Fibroblast of villous mesenchyme (primary cell): ENCODE measurements at regions not wholly inside any gene's neighbourhood (a gene's known extent, or its start where the extent isn't known, plus 50 kb on each side); places are given as distances from the start of the nearest gene placed in this dataset.
A peak's percentile ranks its signal among the peaks of the same experiment; 100 is the strongest.

ENCODE experiments used
- DNase-seq: peaks from one replicate; pipeline ENCODE4 v3.0.0-alpha.2; 2010; ENCODE audit warnings: low read depth
- H3K4me3 ChIP-seq: 2 replicates; pipeline ENCODE4 v1.5.1; 2011; ENCODE audit warnings: low read depth, mild to moderate bottlenecking, low read length
- TF ChIP-seq, protein P1 (sequence below): IDR thresholded peaks from 2 replicates; pipeline ENCODE4 v1.5.1; 2012; ENCODE audit warnings: low read depth, mild to moderate bottlenecking, low read length; ENCODE audit not compliant: insufficient read depth

DNA sequence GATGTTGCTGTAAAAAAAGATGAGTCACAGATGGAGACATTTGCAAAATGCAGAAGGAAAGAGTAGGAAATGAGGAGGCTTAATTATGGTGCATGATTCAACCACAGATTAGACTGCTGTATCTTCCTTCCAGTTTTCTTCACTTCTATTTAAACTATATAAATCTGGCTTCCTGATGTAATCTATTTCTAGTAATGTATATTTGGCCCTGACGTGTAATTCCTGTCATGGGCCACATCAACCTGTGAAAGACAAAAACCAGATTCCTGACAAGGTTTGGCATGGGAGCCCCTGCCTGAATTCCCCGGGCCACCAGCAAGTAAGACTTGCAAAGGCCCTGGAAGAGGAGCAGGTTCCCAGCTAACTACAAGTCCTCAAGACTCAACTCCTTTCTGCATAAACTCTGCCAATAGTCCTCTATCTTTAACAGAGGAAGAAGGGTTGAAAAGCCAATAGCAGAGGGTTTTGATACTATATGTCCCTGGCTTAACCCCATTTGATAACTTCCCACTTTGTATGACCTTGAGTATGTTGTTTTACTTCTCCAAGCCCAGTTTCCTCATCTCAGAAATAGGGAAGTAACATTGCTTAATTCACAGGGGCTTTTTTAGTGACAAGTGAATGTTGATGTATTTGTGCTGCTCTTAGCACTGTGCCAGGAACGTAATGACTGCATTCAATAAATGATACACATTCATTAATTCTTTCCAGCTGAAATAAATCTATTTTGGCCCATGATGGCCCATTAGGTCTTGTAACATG is 172.7 kb downstream of the SPRY2 start:
- H3K4me3 ChIP-seq, result no peak overlapping the region
- DNase-seq, result peak; percentile 66
- TF ChIP-seq, protein P1, sequence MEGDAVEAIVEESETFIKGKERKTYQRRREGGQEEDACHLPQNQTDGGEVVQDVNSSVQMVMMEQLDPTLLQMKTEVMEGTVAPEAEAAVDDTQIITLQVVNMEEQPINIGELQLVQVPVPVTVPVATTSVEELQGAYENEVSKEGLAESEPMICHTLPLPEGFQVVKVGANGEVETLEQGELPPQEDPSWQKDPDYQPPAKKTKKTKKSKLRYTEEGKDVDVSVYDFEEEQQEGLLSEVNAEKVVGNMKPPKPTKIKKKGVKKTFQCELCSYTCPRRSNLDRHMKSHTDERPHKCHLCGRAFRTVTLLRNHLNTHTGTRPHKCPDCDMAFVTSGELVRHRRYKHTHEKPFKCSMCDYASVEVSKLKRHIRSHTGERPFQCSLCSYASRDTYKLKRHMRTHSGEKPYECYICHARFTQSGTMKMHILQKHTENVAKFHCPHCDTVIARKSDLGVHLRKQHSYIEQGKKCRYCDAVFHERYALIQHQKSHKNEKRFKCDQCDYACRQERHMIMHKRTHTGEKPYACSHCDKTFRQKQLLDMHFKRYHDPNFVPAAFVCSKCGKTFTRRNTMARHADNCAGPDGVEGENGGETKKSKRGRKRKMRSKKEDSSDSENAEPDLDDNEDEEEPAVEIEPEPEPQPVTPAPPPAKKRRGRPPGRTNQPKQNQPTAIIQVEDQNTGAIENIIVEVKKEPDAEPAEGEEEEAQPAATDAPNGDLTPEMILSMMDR, result no peak

DNA sequence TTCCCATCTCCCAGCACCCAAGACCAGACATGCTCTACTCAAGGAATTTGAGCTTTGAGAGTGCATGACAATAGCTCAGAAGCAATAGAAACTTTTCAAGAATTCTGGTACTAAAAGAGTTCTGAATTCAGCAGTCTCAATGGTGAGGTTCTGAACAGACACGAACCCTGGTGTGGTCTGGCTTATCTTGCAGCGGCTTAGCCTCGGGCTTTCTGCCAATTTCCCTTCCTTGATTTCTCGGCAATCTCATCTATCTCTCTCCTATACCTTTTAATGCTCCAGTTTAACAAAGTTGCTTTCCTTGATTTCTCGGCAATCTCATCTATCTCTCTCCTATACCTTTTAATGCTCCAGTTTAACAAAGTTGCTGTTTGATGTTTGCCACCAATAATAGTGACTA is 174.6 kb downstream of the SPRY2 start:
- H3K4me3 ChIP-seq, result no peak overlapping the region
- TF ChIP-seq, protein P1, result no peak

DNA sequence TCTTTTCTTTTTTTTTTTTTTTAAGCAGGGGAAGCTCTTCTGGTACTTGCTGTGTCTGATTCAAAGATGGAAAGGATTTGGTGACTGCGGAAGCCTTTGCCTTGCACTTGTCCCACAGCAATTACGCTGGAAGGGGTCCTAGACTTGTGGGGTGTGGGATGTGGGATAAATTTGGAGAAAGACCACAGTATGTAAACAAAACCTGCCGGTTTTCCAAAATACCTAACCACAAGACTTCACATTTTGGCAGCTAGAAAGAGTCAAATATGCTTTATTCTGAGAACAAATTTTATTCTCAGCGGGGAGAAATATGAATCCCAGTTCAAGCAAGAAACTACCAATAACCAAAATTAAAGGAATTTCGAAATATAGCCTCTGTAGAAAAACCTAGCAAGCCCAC is 176.5 kb downstream of the SPRY2 start:
- no peak overlapping the region for H3K4me3 ChIP-seq
- no peak for DNase-seq

More for the DNA sequence above, 174.6 kb downstream of the SPRY2 start:
- peak; percentile 32 for DNase-seq

DNA sequence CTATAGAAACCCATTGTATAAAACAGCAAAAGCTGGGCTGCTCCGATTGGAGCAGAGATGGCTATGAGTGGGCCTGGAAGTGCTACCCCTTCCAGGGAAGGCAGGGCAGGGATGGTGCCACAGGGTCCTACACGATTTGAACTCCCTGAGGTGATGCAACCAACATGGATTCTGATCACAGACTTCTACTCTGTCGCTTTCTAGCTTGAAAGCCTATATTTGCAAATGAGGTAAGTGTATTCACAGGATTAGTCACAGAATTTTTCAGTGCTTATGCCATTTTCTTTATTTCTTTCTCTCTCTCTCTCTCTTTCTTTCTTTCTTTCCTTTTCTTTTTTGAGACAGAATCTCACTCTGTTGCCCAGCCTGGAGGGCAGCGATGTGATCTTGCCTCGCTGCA is 179.0 kb downstream of the SPRY2 start:
- TF ChIP-seq, protein P1, result no peak
- no peak for DNase-seq

More for the DNA sequence above, 176.5 kb downstream of the SPRY2 start:
- TF ChIP-seq, protein P1, result no peak

DNA sequence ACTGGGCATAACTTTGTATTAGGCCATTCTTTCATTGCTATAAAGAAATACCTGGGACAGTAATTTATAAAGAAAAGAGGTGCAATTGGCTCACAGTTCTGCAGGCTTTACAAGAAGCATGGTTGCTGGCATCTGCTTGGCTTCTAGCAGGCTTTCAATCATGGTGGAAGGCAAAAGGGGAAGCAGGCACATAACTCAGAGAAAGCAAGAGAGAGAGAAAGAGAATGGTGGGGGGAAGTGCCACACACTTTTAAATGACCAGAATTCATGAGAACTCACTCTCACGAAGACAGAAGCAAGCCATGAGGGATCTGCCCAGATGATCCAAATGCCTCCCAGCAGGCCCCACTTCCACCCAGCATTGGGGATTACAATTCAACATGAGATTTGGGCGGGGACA is 179.7 kb downstream of the SPRY2 start:
- TF ChIP-seq, protein P1, result no peak
- no peak overlapping the region for H3K4me3 ChIP-seq
- no peak for DNase-seq

More for the DNA sequence above, 179.0 kb downstream of the SPRY2 start:
- no peak overlapping the region for H3K4me3 ChIP-seq

DNA sequence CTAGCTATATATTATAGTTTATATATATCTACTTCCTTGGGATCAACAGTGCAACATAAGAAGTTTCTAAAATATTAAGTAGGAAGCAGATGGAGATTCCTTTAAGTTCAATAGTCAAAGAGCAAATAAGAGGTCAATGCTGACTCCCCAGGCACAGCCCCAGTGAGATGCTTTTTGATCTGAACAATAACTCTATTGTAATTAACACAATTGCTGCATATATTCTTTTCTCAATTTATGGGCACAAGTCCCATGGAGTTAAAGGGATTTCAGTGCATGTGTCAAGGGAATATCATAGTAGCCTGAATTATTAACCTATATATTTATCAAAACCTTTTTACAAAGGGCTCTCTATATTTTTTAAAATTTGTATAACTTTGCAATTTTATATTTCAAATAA is 180.8 kb downstream of the SPRY2 start:
- H3K4me3 ChIP-seq, result no peak overlapping the region
- no peak for DNase-seq
- TF ChIP-seq, protein P1, result no peak
